Gastroesophageal sphincter (tissue), 4 donors: ENCODE measurements at regions not wholly inside any gene's neighbourhood (a gene's known extent, or its start where the extent isn't known, plus 50 kb on each side); places are given as distances from the start of the nearest gene placed in this dataset.

Source experiments
- ATAC-seq: fragments of 150-250 bp; one replicate; pipeline ENCODE4 v1.9.1; 2016; ENCODE audit warnings: mild to moderate bottlenecking, moderate library complexity
- H3K27ac ChIP-seq, 4 donors: fragments of 200-600 bp; sonication (generic) in 3 of 4; 1 replicate in 3 of 4; 2 replicates in 1 of 4; pipeline ENCODE4 v1.5.1; 2016 to 2019
- H3K27me3 ChIP-seq: fragments of 200-600 bp; sonication (generic); one replicate; pipeline ENCODE4 v1.5.1; 2019
- H3K36me3 ChIP-seq, 2 donors: fragments of 200-600 bp; sonication (generic); one replicate each; pipeline ENCODE4 v1.5.1; 2019; ENCODE audit warnings: control low read depth in 1 of 2
- H3K4me1 ChIP-seq, 3 donors: fragments of 200-600 bp; sonication (generic); 1 replicate in 2 of 3; 2 replicates in 1 of 3; pipeline ENCODE4 v1.5.1; 2016 to 2019; ENCODE audit warnings: control low read depth in 2 of 3
- H3K4me3 ChIP-seq, 2 donors: fragments of 200-600 bp; sonication (generic); one replicate each; pipeline ENCODE4 v1.5.1; 2019; ENCODE audit warnings: mild to moderate bottlenecking in 1 of 2, moderate library complexity in 1 of 2
- H3K9me3 ChIP-seq, 3 donors: fragments of 200-600 bp; sonication (generic); one replicate each; pipeline ENCODE4 v1.5.1; 2017 to 2019; ENCODE audit warnings: control low read depth in 2 of 3
- EP300 ChIP-seq: sonication (generic); formaldehyde crosslinking; IDR thresholded peaks from one replicate; pipeline ENCODE4 v1.6.1; 2017; ENCODE audit warnings: antibody characterized with exemption, mild to moderate bottlenecking
- POLR2A ChIP-seq, 2 donors: fragments of 450-650 bp; IDR thresholded peaks; one replicate each; pipeline ENCODE4 v1.6.1; 2017; ENCODE audit warnings: antibody characterized with exemption in 2 of 2, mild to moderate bottlenecking in 2 of 2, moderate library complexity in 1 of 2
- POLR2AphosphoS5 ChIP-seq: sonication (generic); formaldehyde crosslinking; IDR thresholded peaks from one replicate; pipeline ENCODE4 v1.6.1; 2017; ENCODE audit warnings: antibody characterized with exemption
- WGBS, 2 donors: methylation state at CpG; one replicate each; pipeline ENCODE4 v1.1.5; 2018; ENCODE audit warnings: low coverage in 1 of 2; 5-methylcytosine and 5-hydroxymethylcytosine counted together
- TF ChIP-seq, protein P1 (sequence below), 4 experiments: fragments of 200-600 bp in 2 of 4; fragments of 450-650 bp in 2 of 4; sonication (generic) in 1 of 4; IDR thresholded peaks; one replicate each; pipeline ENCODE4 v1.5.1; 2017 to 2019; ENCODE audit warnings: antibody characterized with exemption in 4 of 4, mild to moderate bottlenecking in 2 of 4, moderate library complexity in 2 of 4

DNA sequence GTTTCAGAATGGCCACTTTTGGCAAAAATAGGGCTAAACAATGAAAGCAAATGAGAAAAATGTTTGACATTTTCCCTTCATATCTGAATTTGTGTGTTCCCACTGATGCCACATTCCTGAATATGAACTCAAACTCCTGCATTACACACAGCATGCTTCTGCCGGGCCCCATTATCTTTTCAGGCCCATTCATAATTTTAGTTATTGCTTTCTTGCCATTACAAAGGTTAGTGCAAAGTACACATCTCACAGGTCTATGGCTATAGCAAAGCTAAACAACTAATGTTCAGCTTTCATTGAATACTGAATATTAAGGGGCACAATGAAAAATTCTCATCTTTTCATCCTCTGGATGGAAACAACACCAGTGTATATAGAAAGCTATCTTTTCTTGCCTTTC lies 568.9 kb upstream of the ZNF608 start:
- ATAC-seq, result no peak
- Histone ChIP-seq H3K27me3 (no peaks in the 10 kb centered on the region), H3K36me3 (no peaks in the 10 kb centered on the region), H3K4me3 (no peak overlapping the region), H3K4me1 (peaks cover 0 to 3% (median 0%) of the 10 kb centered on the region in 3 donors), H3K27ac (no peak overlapping the region), H3K9me3 (no peaks in the 10 kb centered on the region)
- TF ChIP-seq POLR2A (IDR thresholded peaks at IDR 0.05), result no peak
- no peak for TF ChIP-seq POLR2AphosphoS5
- TF ChIP-seq EP300, result no peak
- TF ChIP-seq, protein P1, sequence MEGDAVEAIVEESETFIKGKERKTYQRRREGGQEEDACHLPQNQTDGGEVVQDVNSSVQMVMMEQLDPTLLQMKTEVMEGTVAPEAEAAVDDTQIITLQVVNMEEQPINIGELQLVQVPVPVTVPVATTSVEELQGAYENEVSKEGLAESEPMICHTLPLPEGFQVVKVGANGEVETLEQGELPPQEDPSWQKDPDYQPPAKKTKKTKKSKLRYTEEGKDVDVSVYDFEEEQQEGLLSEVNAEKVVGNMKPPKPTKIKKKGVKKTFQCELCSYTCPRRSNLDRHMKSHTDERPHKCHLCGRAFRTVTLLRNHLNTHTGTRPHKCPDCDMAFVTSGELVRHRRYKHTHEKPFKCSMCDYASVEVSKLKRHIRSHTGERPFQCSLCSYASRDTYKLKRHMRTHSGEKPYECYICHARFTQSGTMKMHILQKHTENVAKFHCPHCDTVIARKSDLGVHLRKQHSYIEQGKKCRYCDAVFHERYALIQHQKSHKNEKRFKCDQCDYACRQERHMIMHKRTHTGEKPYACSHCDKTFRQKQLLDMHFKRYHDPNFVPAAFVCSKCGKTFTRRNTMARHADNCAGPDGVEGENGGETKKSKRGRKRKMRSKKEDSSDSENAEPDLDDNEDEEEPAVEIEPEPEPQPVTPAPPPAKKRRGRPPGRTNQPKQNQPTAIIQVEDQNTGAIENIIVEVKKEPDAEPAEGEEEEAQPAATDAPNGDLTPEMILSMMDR (IDR thresholded peaks at IDR 0.05), result no peak
- 29 to 80% methylated on average over 1 of the region's 1 CpG for WGBS, 2 donors

DNA sequence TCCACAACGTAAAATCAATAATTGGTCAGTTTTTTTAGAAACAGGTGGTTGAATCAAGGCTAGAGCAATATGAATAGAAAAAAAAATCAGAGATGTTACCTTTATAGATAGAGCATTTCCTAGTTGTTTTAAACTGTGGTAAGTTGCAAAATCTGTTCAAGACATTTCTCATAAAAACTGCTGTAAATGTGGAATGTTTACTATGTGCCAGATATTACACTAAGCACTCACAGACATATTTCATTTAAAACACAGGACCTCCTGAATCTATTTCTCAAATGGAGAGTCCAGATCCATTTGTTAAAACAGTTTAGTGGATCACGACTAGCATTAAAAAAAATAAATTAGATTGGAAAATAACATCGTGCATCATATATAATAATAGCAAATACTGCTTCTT lies 570.0 kb upstream of the ZNF608 start:
- H3K27ac ChIP-seq, result no peak overlapping the region
- H3K4me1 ChIP-seq, result peaks cover 0 to 3% (median 0%) of the 10 kb centered on the region in 3 donors
- H3K4me3 ChIP-seq, result no peak overlapping the region
- no peaks in the 10 kb centered on the region for H3K27me3 ChIP-seq
- no peaks in the 10 kb centered on the region for H3K36me3 ChIP-seq
- ATAC-seq, result no peak
- H3K9me3 ChIP-seq, result no peaks in the 10 kb centered on the region
- TF ChIP-seq EP300 (no peak), POLR2AphosphoS5 (no peak), POLR2A (IDR thresholded peaks at IDR 0.05) (no peak)
- TF ChIP-seq, protein P1 (IDR thresholded peaks at IDR 0.05), result no peak
- 82 to 85% methylated on average over 3 of the region's 3 CpGs for WGBS, 2 donors

DNA sequence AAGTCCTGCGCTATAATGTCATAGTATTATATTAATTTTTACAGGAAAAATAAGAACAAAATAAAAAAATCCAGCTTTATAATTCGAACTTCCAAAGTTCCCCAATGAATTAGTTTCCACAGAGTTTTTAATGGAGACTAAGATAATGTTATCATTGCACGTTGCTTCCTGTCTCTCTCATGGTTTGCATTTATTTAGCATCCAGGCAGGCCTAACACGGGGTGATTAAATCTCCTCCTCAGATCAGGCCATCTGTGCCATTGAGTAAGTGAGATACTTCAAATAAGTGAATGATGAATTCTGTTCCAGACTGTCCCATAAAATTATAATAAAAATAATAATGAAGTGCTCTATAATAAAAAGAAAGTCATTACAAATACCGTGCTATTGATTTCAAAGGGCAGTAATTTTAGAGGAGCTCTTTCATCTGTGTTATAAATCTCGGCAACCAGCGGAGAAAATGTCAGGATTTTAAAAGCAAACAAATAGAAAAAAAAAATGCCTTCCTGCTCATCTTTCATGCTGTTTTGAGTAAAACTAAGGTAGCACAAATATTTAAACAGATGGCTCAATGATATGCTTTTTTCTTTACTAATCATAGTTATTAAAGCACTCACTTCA lies 570.6 kb upstream of the ZNF608 start:
- H3K27me3 ChIP-seq, result no peaks in the 10 kb centered on the region
- WGBS, 2 donors, result 72 to 73% methylated on average over 5 to 7 of the region's 7 CpGs
- TF ChIP-seq, protein P1 (IDR thresholded peaks at IDR 0.05), result no peak
- no peak for TF ChIP-seq POLR2AphosphoS5
- no peak for TF ChIP-seq EP300
- no peaks in the 10 kb centered on the region for H3K4me1 ChIP-seq
- H3K27ac ChIP-seq, result no peak overlapping the region
- H3K36me3 ChIP-seq, result no peaks in the 10 kb centered on the region
- ATAC-seq, result no peak
- H3K4me3 ChIP-seq, result no peak overlapping the region
- no peaks in the 10 kb centered on the region for H3K9me3 ChIP-seq

DNA sequence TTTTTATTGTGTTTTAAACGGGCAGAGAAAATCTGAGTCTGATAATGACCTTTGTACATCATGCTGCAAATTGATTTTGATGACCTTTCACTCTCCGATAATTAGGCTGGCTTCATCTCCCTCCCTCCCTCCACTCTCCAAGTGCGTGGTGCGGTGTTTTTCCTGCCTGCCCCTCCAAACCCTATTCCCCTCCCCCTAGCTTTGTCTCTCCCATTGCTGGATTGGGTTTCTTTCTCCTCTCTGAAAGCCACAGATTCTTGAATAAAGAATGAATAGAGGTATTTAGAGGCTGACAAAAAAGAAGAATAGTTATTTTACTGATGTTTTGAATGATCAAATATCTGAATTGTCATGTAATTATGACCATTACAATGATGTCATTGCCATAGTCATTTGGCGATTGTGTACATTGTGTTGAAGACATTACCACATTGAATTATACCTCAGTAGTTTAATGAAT lies 571.1 kb upstream of the ZNF608 start:
- no peak for ATAC-seq
- Histone ChIP-seq H3K4me3 (no peak overlapping the region), H3K36me3 (no peaks in the 10 kb centered on the region), H3K4me1 (no peaks in the 10 kb centered on the region), H3K9me3 (no peaks in the 10 kb centered on the region), H3K27me3 (no peaks in the 10 kb centered on the region), H3K27ac (no peak overlapping the region)
- TF ChIP-seq, protein P1 (IDR thresholded peaks at IDR 0.05), result no peak
- no peak for TF ChIP-seq POLR2A (IDR thresholded peaks at IDR 0.05)
- TF ChIP-seq EP300, result no peak
- TF ChIP-seq POLR2AphosphoS5, result no peak
- 80 to 82% methylated on average over 5 of the region's 5 CpGs for WGBS, 2 donors

DNA sequence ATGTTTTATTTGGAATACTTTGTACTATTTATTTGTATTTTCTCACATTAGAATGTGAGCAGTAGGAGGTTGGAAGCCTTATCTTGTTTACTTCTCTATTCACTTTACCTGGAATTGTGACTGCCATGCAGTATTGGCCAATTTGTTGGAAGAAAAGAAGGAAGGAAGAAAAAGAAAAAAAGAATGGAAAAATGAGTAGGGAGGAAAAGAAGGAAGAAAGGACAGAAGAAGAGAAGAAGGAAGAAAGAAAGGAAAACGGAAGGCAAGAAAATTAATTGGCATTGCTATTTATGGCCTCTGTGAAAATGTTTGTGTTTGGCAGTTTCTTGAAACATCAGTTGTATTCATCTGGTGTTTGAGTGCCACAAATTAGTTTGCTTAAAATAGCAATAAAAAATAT lies 575.2 kb upstream of the ZNF608 start:
- Histone ChIP-seq H3K4me1 (peaks cover 0 to 8% (median 6%) of the 10 kb centered on the region in 3 donors), H3K36me3 (no peaks in the 10 kb centered on the region), H3K9me3 (no peaks in the 10 kb centered on the region), H3K27ac (no peak overlapping the region), H3K27me3 (no peaks in the 10 kb centered on the region), H3K4me3 (no peak overlapping the region)
- ATAC-seq, result no peak
- TF ChIP-seq POLR2A (IDR thresholded peaks at IDR 0.05), result no peak
- TF ChIP-seq, protein P1 (IDR thresholded peaks at IDR 0.05), result no peak
- WGBS, 2 donors, result 100% methylated on average over 1 of the region's 1 CpG
